Kidney epithelial cell (primary cell): ENCODE measurements at regions not wholly inside any gene's neighbourhood (a gene's known extent, or its start where the extent isn't known, plus 50 kb on each side); places are given as distances from the start of the nearest gene placed in this dataset.

Experiments
- DNase-seq: peaks from one replicate; pipeline ENCODE4 v3.0.0-alpha.2; 2010; ENCODE audit warnings: low read depth
- H3K27me3 ChIP-seq: 2 replicates; pipeline ENCODE4 v1.6.0; 2011; ENCODE audit warnings: low read length; ENCODE audit not compliant: control insufficient read depth, insufficient read depth
- H3K36me3 ChIP-seq: 2 replicates; pipeline ENCODE4 v1.5.1; 2011; ENCODE audit warnings: low read length; ENCODE audit not compliant: control insufficient read depth, insufficient read depth
- H3K4me3 ChIP-seq: 2 replicates; pipeline ENCODE4 v1.5.1; 2011; ENCODE audit warnings: low read depth, mild to moderate bottlenecking, control low read depth, low read length
- TF ChIP-seq, protein P1 (sequence below): IDR thresholded peaks from 2 replicates; pipeline ENCODE4 v1.5.1; 2011; ENCODE audit warnings: mild to moderate bottlenecking, moderate library complexity, low read length, control low read depth, inconsistent platforms; ENCODE audit not compliant: insufficient read depth, poor library complexity, severe bottlenecking

DNA sequence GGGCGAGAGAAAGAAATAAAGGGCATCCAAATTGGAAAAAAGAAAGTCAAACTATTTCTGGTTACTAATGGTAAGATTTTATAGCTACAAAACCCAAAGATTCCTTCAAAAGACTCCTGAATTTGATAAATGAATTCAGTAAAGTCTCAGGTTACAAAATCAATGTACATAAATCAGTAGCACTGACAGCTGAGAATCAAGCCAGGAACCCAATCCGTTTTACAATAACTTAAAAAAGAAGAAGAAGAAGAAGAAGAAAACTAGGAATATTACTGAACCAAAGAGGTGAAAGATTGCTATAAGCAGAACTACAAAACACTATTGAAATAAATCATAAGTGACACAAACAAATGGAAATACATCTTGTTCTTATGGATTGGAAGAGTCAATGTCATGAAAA is 291.5 kb upstream of the GULP1 start:
- no peak overlapping the region for H3K4me3 ChIP-seq
- TF ChIP-seq, protein P1, sequence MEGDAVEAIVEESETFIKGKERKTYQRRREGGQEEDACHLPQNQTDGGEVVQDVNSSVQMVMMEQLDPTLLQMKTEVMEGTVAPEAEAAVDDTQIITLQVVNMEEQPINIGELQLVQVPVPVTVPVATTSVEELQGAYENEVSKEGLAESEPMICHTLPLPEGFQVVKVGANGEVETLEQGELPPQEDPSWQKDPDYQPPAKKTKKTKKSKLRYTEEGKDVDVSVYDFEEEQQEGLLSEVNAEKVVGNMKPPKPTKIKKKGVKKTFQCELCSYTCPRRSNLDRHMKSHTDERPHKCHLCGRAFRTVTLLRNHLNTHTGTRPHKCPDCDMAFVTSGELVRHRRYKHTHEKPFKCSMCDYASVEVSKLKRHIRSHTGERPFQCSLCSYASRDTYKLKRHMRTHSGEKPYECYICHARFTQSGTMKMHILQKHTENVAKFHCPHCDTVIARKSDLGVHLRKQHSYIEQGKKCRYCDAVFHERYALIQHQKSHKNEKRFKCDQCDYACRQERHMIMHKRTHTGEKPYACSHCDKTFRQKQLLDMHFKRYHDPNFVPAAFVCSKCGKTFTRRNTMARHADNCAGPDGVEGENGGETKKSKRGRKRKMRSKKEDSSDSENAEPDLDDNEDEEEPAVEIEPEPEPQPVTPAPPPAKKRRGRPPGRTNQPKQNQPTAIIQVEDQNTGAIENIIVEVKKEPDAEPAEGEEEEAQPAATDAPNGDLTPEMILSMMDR: no peak
- no peak for DNase-seq
- no peaks in the 10 kb centered on the region for H3K36me3 ChIP-seq
- no peaks in the 10 kb centered on the region for H3K27me3 ChIP-seq

DNA sequence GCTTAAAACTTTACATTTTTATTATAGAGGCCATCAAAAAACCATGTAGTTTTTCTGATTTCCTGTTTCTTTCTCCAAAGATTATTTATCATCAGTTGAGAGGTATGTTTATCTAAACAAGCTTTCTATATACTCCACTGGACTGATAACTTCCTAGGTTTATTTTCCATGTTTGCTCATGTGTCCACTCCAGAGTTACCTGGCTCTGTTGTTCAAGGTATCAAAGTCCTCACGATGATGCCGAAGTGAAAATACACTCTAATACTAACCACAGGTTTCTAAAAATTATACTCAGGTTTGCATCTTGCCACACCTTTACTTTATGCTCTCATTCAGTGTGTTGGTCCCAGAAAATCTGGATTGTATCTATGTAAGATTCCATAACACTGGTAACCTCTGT is 287.9 kb upstream of the GULP1 start:
- H3K4me3 ChIP-seq: no peak overlapping the region
- DNase-seq: no peak
- no peaks in the 10 kb centered on the region for H3K36me3 ChIP-seq
- TF ChIP-seq, protein P1: no peak
- no peaks in the 10 kb centered on the region for H3K27me3 ChIP-seq

DNA sequence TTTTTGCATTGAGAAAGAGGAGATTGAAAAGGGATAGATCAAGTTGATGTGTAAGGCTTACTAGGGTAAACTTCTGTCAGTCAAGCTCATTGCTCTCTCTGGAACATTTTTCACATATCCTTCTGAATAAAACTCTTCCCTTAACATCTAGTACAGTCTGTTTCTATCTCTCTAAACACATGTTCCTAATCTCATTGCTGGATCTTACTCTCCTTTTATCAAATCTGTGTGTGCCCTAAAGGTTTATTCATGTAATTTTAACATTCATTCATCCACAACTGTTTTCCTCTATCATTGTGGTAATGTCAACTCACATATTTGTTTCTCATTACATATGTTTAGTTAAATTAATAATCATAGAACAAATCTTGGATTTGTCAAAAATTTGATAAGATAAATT is 277.9 kb upstream of the GULP1 start:
- TF ChIP-seq, protein P1: no peak
- no peak for DNase-seq
- no peak overlapping the region for H3K4me3 ChIP-seq
- H3K36me3 ChIP-seq: no peaks in the 10 kb centered on the region
- H3K27me3 ChIP-seq: no peaks in the 10 kb centered on the region

DNA sequence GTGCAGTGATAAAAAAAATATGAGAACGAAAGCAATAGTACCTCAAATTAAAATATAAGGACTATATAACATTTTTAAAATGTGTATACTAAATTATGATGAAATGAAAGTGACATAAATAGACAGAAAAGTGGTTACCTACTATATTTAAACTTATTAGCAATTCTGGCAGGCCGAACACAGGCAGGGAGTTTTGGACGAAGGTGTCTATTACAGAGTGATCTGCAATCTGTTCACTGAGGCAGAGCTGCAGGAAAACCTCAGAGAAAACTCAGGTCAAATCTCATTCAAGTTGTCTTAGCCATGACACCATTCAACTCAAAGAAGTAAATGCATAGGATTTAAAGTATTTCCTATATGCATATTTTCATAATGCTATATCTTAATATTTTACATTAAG is 274.8 kb upstream of the GULP1 start:
- Histone ChIP-seq H3K36me3 (no peaks in the 10 kb centered on the region), H3K27me3 (no peaks in the 10 kb centered on the region), H3K4me3 (no peak overlapping the region)
- TF ChIP-seq, protein P1: no peak
- DNase-seq: no peak

DNA sequence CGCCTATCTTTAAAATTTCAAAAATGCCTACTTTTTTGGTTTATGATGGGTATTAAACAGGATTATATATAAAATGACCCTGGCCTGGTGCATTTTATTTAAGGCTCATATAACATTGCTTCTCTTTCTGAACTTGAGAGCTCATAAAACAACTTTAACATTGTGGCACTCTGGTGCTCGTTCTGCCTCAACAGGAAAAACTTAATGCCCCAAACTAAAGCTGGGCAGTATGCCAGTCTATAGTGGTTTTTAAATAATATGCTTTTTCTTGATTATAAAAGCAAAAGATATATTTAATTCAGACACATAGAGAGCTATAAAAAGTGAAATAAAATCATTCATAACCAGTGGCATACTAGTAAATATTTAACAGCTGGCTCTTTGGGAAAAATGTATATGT is 269.3 kb upstream of the GULP1 start:
- H3K36me3 ChIP-seq: no peaks in the 10 kb centered on the region
- DNase-seq: no peak
- H3K4me3 ChIP-seq: no peak overlapping the region
- no peaks in the 10 kb centered on the region for H3K27me3 ChIP-seq
- TF ChIP-seq, protein P1: no peak

DNA sequence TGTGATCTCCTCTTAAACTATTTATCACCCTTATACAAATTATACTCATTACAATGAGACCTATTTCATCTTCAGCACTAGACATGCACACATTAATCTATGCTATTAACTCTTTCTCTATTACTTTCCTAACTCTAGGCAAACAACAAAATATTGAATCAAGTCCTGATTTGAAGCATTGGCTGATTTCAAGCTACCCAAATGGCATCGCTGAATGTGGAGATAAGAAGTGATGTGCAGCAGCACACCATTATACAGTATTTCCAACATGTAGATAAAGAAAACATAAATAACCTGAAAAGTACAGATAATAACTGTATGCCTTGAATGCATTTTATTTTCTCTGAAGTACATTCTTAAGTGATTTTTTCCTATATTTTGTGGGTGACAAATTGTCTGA is 268.6 kb upstream of the GULP1 start:
- Histone ChIP-seq H3K36me3 (no peaks in the 10 kb centered on the region), H3K4me3 (no peak overlapping the region), H3K27me3 (no peaks in the 10 kb centered on the region)
- no peak for DNase-seq
- TF ChIP-seq, protein P1: no peak
